Medulla oblongata (tissue), 1 donor: ENCODE measurements at regions not wholly inside any gene's neighbourhood (a gene's known extent, or its start where the extent isn't known, plus 50 kb on each side); places are given as distances from the start of the nearest gene placed in this dataset.
"Not testable (repeated sequence)": the region's sequence is repeated elsewhere in the genome, so short reads cannot be mapped to it uniquely, and the experiment has no call there.

ENCODE experiments used
- DNase-seq: peaks from one replicate; pipeline ENCODE4 v3.0.0-alpha.2; 2015; ENCODE audit errors: extremely low spot score

- DNase-seq: no peak
Observed at GRCh38 chr6:140464720-140465119, 1090.3 kb upstream of the CITED2 start.

GRCh38 chr6:140463312-140463710 is 1088.9 kb upstream of the CITED2 start:
- DNase-seq: no peak

- DNase-seq: no peak
Observed at GRCh38 chr6:140462453-140463311, 1088.2 kb upstream of the CITED2 start.

GRCh38 chr6:140462076-140462452 is 1087.6 kb upstream of the CITED2 start:
- no peak for DNase-seq

GRCh38 chr6:140460267-140460666 is 1085.8 kb upstream of the CITED2 start:
- no peak for DNase-seq

- no peak for DNase-seq
Observed at GRCh38 chr6:140459209-140459608, 1084.8 kb upstream of the CITED2 start.

- no peak for DNase-seq
Observed at GRCh38 chr6:140446241-140446640, 1071.8 kb upstream of the CITED2 start.

GRCh38 chr6:140445474-140446004 is 1071.1 kb upstream of the CITED2 start:
- DNase-seq: no peak

- DNase-seq: not testable (repeated sequence)
Observed at GRCh38 chr6:140443112-140443511, 1068.7 kb upstream of the CITED2 start.

- peak; percentile 76 for DNase-seq
Observed at GRCh38 chr6:140441256-140441655, 1066.8 kb upstream of the CITED2 start.

- no peak for DNase-seq
Observed at GRCh38 chr6:140440223-140440835, 1065.9 kb upstream of the CITED2 start.

- no peak for DNase-seq
Observed at GRCh38 chr6:140438346-140438735, 1063.9 kb upstream of the CITED2 start.

GRCh38 chr6:140437619-140438345 is 1063.3 kb upstream of the CITED2 start:
- no peak for DNase-seq

GRCh38 chr6:140436023-140436811 is 1061.8 kb upstream of the CITED2 start:
- DNase-seq: no peak

- DNase-seq: no peak
Observed at GRCh38 chr6:140434761-140435160, 1060.3 kb upstream of the CITED2 start.

GRCh38 chr6:140433072-140433471 is 1058.6 kb upstream of the CITED2 start:
- DNase-seq: no peak

- no peak for DNase-seq
Observed at GRCh38 chr6:140427842-140428241, 1053.4 kb upstream of the CITED2 start.

GRCh38 chr6:140414966-140415620 is 1040.6 kb upstream of the CITED2 start:
- DNase-seq: no peak

- no peak for DNase-seq
Observed at GRCh38 chr6:140403020-140403419, 1028.6 kb upstream of the CITED2 start.

- no peak for DNase-seq
Observed at GRCh38 chr6:140401761-140402160, 1027.3 kb upstream of the CITED2 start.

GRCh38 chr6:140398076-140398475 is 1023.6 kb upstream of the CITED2 start:
- no peak for DNase-seq
